HG02852 (cell line): ENCODE measurements at regions not wholly inside any gene's neighbourhood (a gene's known extent, or its start where the extent isn't known, plus 50 kb on each side); places are given as distances from the start of the nearest gene placed in this dataset.

ENCODE experiments used
- ATAC-seq: cut with Tn5 transposase; IDR thresholded peaks from one replicate; pipeline ENCODE4 v1.9.1; 2021; ENCODE audit warnings: mild to moderate bottlenecking, moderate library complexity; ENCODE audit not compliant: unreplicated experiment

DNA sequence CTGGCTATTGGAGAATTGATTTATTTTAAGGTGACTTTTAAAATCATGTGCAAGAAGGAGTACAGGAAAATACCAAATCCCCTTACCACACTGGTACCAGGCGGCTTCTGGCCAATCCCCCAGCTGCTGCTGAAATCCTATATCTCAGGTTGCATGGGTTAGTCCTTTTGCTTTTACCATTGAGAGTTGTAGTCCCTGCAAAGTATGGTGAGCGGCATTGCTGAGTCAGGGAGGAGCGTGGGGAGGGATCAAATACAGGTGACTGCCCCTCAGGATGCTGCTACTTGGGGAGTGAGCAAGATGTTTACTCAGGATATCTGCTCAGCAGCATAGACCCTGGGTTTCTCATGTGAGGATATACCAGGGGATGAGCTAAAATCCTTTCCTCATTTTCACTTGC lies 131.9 kb upstream of the STAC start:
- ATAC-seq, result no peak

DNA sequence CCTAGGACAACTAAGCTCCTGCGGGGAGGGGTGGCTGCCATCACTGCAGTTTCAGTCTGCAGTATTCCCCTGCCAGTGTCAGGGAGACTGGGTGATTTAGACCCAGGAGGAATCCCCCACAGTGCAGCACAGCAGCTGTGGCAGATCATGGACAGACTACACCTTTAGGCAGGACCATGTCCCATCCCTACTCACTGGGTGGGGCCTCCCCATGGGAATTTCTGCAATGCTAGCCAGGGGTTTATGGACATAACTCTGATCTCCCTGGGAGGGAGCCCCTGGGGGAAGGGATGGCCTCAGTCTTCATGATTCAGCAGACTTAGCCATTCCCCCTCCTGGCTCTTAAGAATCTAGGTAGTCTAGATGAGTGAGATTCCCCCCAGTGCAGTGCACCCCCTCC lies 130.1 kb upstream of the STAC start:
- no peak for ATAC-seq

DNA sequence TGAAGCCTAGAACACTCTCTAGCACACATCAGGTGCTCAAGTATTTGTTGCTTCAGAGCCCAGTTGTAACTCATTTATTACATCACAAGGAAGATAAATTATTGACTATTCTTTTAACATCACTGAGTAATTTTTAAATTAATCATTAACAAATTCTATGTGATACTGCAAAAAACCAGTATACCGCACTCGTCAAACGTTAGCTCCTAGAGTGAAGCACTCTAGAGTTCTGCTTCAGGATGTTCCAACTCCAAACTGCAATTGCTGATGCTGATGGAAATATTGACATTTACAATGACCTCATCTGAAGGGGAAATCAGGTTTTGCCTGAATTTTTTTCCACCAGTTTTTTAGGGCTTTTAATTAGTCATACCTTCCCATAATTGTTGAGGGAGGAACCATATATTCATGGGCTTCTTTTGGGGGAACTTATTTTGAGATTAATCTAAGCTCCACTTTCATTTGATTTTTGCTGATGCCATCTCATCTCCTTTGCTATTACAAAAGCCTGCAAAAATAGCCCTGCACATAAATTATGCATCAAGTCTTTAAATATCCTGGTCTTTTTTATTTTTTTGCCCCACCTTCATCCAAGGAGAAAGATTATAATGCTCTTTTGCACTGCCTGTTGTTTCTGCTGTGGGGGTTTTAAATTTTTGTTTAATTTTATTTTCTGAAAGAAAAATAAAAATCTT lies 123.0 kb upstream of the STAC start:
- no peak for ATAC-seq

- no peak for ATAC-seq
Observed at GRCh38 chr3:36258421-36258820, 121.9 kb upstream of the STAC start.

- ATAC-seq, result no peak
Observed at GRCh38 chr3:36259580-36259979, 120.7 kb upstream of the STAC start.

DNA sequence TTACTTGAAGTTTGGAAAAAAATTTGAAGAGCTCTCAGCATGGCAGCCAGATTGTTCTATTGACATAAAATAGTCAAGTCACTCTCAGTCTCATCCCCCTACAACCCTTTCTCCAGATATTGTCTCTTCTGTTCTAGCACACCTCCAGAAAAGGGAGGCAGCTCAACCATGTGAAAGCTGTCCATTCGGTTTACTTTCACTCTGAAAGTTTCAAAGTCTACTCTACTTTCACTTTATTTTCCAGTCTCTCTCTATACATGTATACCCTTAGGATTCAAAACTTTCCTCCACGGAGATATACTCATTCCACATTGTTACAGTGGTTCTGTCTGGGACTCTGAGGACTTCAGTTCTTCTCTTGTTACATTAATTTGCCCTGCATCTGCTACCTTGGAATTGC lies 111.0 kb upstream of the STAC start:
- no peak for ATAC-seq

DNA sequence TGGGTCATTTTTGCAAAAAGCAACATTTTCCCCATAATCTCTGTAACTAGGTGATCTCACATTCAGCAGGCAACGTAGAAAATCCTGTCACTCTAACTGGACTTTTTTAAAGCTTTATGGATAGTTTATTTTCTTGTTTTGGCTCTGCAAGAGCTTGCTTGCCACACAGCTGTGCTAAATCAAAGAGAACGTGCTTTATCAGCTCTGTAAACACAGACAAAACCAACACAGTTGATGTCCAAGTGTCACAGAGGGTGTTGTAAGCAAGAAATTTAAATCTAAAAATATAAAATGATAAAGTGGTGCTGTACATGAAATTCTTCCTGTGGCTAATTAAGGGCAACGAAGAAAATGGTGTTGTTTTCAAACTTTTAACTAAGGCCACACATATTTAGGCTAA lies 97.5 kb upstream of the STAC start:
- ATAC-seq, result no peak

GRCh38 chr3:36295296-36295695 lies 85.0 kb upstream of the STAC start:
- no peak for ATAC-seq

GRCh38 chr3:36297195-36297594 lies 83.1 kb upstream of the STAC start:
- ATAC-seq, result no peak

- ATAC-seq, result no peak
Observed at GRCh38 chr3:36298188-36298587, 82.1 kb upstream of the STAC start.

DNA sequence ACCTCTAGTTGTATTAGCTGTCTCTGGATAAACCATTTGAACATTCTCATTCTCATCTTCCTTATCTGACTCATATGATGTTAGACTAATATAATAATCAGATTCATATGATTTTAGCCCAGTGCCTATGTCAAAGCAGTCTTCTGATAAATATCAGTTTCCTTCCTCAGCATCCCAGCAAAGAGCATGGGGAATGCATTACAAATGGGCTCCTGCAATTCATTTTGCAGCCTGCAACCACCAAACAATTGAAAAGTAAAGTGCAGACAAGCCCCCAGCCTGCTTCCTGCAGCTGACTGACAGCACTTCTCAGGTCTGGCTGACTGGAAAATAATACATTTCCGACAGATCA lies 78.2 kb upstream of the STAC start:
- ATAC-seq, result no peak

DNA sequence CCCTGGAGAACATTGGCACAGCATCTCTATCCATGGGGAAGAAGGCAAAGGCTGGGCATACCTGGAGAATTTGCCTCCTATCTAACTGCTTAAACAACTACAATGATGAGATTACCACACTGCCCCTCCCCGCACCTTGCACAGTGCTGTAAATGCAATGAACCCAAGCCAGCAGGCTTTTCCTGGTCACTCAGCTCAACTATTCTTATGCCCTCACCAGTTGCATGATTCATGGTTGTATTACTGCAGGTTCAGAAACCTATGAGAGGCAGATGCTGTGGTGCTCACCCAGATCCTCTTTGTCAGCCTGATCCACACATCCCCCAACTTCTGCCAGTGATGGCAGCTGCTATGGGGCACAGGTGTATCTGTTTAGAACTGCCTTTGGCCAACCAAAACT lies 77.7 kb upstream of the STAC start:
- no peak for ATAC-seq

DNA sequence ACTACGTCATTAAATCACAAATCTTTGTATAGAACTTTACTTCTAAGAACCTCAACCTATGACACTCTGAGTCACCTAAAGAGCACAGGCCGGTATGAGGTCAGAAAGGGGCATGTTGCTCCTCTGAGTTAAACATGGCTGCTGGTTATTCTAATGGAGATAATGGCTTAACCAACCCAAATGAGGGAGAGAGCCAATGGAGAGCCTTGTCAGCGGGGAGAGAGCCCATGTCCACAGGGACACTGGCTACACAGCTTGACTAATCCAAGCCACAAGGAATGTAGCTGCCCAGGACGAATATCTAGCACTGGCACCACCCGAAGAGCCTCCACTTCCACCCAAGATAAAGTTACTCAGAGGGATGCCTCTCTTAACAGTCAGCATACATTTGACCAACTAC lies 77.0 kb upstream of the STAC start:
- no peak for ATAC-seq

DNA sequence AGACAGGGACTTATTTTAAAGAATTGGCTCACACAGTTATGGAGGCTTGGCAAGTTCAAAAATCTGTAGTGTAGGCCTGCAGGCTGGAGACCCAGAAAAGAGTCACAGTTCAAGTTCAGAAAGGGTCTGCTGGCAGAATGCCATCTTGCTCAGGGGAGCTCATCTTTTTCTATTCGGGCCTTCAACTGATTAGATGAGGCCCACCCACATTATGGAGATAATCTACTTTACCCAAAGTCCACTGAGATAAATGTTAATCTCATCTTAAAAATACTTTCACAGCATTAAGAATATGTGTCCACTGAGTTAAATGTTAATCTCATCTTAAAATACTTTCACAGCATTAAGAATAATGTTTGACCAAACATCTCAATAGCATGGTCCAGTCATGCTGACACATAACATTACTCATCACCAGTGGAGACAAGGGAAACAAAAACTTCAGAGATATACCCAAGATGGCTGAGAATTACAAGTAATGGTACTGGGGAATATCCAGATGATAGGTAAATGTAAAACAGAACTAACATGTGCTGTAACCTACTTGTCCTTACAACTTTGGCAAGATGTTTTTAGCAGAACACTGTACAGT lies 74.3 kb upstream of the STAC start:
- no peak for ATAC-seq

GRCh38 chr3:36309092-36309491 lies 71.2 kb upstream of the STAC start:
- no peak for ATAC-seq

GRCh38 chr3:36312351-36312750 lies 68.0 kb upstream of the STAC start:
- no peak for ATAC-seq

DNA sequence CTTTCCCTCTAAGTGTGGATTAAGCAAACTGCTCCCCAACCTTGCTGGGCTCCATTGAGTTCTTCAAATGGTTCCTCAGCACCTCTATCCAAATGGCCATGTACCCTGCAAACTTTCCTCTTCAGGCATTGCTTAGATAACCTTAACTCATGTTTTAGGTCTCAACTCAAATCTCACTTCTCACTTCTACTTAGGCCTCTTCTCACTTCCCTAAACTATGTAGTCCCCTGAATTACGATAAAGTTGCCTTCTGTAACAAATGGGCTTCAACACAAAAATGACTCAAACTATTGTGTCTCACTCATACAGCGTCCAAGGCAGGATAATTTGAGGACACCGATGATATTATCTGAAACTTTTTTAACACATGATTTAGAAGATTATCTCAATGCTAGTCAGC lies 62.4 kb upstream of the STAC start:
- peak; percentile 88 for ATAC-seq

DNA sequence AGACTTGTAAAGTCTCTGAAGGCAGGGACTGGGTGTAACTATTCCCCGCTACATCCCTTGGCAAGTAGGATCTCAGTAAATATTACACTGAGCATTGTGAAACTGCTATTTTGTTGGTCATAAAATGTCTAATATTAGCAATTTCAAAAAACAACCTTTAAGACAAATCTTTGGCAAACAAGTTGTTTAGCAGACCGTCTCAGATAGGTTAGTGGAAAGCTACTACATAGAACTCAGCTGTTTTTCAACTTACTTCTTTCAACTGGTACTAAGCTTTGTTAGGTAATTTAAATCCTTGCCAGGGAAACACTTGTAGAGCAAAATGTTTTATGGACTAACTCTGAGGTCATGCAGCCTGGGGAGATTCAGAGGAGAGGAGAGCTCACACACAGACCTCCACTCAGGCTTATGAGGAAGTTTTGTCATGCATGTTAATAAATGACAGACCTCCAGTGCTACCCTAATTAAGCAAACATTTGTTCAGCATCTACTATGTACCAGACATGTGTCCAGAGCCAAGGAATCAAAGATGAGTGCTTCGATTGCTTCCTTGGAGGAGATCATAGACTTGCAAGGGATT lies 61.6 kb upstream of the STAC start:
- ATAC-seq, result no peak

- no peak for ATAC-seq
Observed at GRCh38 chr3:36319680-36320079, 60.6 kb upstream of the STAC start.
